OCI-M2 (cell line): ENCODE measurements at regions not wholly inside any gene's neighbourhood (a gene's known extent, or its start where the extent isn't known, plus 50 kb on each side); places are given as distances from the start of the nearest gene placed in this dataset.
"Not testable (repeated sequence)": the region's sequence is repeated elsewhere in the genome, so short reads cannot be mapped to it uniquely, and the experiment has no call there.

Experiments used
- DNase-seq: peaks from one replicate; lab custom pipeline; 2025; ENCODE audit not compliant: unreplicated experiment; lab: John Stamatoyannopoulos, UW

GRCh38 chr3:30319713-30320112, 286.7 kb upstream of the TGFBR2 start:
- DNase-seq: no peak

DNA sequence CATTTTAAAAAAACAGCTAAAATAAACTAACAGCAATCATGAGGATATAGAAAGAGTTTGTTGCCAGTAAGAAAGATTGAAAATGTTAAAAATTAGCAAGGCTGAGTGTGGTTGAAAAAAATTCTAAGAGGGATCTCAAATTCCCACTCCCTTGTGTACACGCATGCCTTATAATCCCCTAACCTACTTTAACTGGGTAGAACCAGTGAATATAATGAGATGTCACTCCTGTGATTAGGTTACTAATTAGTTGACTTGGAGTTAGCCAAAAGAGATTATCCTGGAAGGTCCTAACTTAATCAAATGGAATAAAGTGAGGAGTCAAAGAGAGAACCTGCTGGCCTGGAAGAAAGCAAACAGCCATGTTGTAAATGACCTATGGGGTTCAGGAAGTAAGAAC, 286.0 kb upstream of the TGFBR2 start:
- no peak for DNase-seq

DNA sequence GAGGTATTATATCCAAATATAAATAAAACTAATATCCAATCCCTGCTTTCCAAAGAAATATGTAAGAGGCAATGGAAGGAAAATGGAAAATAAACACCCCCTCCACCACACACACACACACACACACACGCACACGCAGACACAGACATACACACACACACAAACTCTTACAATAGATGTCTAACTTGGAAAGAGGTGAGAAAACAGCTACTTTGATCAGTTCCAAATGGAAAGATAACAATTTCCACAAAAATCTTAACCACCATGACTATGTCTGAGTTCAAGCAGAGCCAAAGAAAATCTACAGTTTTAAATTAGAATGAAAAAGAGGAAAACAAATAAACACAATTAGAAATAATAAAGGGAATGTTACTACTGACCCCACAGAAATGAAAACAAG, 285.3 kb upstream of the TGFBR2 start:
- no peak for DNase-seq

DNA sequence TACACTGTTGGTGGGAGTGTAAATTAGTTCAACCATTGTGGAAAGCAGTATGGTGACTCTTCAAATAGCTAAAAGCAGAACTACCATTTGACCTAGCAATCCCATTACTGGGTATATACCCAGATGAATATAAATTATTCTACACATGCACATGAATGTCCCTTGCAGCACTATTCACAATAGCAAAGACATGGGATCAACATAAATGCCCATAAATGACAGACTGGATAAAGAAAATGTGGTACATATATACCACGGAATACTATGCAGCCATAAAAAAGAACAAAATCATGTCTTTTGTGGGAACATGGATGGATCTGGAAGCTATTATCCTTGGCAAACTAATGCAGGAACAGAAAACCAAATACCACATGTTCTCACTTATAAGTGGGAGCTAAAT, 282.8 kb upstream of the TGFBR2 start:
- DNase-seq: not testable (repeated sequence)

- DNase-seq: no peak
Measured at GRCh38 chr3:30324587-30324986, 281.8 kb upstream of the TGFBR2 start.

DNA sequence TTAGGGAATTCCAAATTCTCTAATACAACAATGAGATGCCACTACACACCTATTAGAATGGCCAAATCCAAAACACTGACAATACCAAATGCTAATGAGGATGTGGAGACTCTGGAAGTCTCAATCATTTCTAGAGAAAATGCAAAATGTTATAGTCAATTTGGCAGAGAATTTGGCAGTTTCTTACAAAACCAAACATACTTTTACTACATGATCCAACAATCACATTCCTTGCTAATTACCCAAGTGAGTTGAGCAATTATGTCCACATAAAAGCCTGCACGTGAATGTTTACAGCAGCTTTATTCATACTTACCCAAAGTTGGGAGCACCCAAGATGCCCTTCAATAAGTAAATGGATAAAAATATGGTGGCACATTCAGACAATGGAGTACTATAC, 278.4 kb upstream of the TGFBR2 start:
- DNase-seq: not testable (repeated sequence)

- not testable (repeated sequence) for DNase-seq
Measured at GRCh38 chr3:30328935-30329334, 277.5 kb upstream of the TGFBR2 start.

DNA sequence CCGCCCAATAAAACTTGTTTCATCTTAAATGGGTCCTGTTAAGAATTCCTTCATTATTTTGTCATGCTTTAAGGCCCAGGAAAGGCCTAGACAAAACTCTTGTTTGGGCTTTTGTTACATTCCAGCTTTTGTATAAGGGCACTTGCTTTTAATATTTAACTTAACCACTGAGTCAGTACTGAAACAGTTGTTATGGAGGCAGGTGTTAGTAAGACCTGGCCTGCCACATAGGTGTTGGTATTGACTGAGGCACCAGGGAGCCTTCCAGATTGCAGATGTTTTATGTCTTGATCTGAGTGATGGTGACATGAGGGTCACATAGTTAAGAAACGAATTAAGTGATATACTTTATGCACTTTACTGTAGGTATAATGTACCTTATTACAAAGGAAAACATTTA, 274.9 kb upstream of the TGFBR2 start:
- DNase-seq: no peak

GRCh38 chr3:30332196-30333021, 274.0 kb upstream of the TGFBR2 start:
- no peak for DNase-seq

DNA sequence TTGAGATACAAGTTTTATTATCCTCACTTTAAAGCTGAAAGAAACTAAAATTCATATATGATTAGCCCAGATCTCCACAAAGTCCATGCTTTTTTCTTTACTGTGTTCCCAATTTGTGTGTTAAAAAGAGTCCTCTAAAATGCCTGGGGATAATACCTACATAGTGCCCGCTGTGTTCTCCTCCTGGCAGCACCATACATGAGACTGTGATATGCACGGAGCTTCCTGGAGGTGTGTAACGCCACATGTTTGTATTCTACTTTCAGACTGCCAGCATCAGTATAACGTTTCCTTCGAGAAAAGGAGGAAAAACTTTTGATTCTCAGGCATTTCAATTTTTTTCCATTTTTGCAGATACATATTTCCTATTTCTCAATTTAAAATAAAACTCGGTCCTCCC, 273.3 kb upstream of the TGFBR2 start:
- DNase-seq: no peak

DNA sequence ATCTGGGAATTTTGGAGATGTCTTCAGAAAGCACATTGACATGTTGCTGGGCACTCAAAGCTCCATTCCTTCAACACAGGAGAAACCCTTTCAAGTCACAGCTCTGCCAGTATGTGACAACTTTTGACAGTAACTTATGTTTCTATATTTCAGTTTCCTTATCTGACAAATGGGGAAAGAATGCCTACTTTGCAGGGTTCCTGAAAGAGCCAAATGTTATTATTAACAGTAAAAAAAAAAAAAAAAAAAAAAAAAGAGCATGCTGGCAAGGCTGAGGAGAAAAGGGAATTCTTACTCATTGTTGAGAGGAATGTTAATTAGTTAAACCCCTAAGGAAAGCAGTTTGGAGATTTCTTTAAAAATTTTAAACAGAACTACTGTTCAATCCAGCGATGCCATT, 272.5 kb upstream of the TGFBR2 start:
- DNase-seq: no peak

GRCh38 chr3:30340500-30340899, 265.9 kb upstream of the TGFBR2 start:
- no peak for DNase-seq

- no peak for DNase-seq
Measured at GRCh38 chr3:30341079-30341478, 265.3 kb upstream of the TGFBR2 start.

DNA sequence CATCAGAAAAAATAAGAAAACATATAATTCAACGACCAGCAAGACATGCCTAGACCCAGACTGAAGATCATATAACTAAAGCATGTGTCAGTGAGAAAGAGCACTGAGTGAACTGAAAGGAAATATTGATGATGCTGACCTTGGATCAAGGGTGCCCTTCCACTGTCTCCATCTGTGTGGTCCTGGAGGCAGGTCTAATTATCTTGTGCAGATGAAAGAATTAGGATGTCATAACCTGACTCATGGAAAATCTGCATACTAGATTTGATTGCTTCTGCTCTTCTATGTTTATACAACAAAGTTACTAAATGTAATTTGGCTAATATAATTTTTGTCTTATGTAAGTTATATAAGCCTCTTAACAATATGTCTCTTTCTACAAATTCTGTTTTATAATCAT, 264.6 kb upstream of the TGFBR2 start:
- DNase-seq: no peak

- no peak for DNase-seq
Measured at GRCh38 chr3:30342318-30343060, 263.9 kb upstream of the TGFBR2 start.

GRCh38 chr3:30343067-30343831, 263.2 kb upstream of the TGFBR2 start:
- DNase-seq: no peak

GRCh38 chr3:30343861-30344260, 262.5 kb upstream of the TGFBR2 start:
- DNase-seq: no peak

DNA sequence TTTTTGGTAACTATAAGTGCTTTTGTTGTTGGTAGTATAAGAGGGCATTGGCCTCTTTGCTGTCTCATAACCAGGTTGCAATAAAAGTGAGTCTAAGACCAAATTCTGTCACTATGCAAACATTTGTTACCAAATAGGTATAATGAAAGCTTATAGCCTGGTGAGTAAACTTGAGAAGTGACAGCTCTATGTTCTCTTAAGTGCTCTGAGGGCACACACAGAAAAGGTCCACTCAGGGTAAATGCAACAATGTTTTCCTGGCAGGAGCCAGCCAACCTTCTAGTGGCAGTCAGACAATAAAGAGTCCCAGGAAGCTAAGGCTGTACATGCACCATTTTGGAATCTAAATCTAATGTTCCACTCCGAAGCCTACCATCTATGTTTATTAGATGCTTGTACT, 262.1 kb upstream of the TGFBR2 start:
- DNase-seq: no peak

- DNase-seq: no peak
Measured at GRCh38 chr3:30346933-30347320, 259.5 kb upstream of the TGFBR2 start.

DNA sequence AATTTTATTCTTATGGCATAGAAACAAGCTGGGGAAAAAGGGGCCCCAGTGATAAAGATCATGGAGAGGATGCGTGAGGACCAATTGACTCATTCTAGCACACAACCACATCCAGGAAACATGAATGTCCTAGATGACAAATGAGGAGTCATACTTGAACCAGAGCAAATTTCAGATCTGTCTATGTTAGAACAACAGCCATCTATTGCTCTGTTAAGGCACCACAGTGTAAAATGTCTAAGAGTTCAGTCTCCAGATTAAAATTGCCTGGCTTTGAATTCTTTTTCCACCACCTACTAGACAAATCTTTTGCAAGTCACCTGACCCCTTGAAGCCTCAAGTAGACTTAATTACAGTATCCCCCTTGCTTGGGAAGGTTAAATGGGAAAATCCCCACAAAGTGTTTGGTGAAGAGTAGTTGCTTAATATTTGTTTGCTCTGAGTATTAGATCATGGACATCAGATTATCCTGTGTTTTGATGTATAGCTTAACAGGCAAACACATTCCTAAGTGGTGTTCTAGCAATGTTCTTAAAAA, 258.7 kb upstream of the TGFBR2 start:
- no peak for DNase-seq

DNA sequence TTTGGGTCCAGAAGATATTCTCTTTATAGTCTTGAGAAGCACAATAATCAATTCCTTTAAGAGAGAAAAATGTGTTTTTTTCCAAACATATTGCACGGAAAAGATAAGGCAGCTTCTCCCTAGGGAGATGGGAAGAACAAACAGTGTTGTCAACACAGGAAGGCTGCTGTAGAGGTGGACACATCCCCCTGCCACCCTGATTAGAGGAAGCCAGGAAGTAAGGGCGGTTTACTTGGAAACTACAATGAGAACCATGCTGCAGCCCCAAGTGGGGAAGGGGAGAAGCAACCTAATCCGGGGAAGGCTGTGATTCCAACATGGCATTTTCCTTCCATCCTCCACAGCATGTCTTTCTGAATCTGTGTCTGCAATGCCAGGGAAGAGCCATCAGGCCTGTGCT, 256.9 kb upstream of the TGFBR2 start:
- no peak for DNase-seq

DNA sequence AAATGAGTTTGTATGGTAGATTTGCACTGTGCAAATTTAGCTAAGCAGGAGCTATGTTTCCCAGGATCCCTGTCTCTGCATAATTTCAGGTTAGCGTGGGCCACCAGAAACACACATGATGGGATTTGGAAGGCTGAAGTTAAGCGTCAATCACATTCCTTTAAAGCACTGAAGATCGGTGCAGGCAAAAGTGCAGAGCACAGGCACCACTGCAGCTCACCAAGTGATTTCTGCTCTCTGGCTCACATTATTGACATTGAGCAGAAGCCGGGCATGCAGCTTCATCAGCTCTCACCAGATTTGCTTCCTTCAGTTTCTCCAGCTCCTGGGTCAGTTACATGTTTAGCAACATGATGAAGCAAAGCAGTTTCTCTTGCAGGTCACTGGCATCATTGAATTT, 256.4 kb upstream of the TGFBR2 start:
- no peak for DNase-seq
